ENCODE measurements at regions not wholly inside any gene's neighbourhood (a gene's known extent, or its start where the extent isn't known, plus 50 kb on each side); places are given as distances from the start of the nearest gene placed in this dataset.
A peak's percentile ranks its signal among the peaks of the same experiment; 100 is the strongest.

DNA sequence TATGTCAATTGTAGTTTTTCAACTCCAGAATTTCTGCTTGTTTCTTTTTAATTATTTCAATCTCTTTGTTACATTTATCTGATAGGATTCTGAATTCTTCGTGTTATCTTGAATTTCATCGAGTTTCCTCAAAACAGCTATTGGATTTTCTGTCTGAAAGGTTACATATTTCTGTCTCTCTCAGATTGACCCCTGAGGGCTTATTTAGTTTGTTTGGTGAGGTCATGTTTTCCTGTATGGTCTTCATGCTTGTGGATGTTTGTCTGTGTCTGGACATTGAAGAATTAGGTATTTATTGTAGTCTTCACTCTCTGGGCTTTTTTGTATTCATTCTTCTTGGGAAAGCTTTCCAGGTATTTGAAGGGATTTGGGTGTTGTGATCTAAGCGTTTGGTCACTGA is 85.6 kb downstream of the SNAPC1 start:
- no peak for DNase-seq (ENCODE audit: low read depth)

GRCh38 chr14:61854898-61855297 is 92.7 kb downstream of the SNAPC1 start:
- no peak for DNase-seq (ENCODE audit: low read depth)

DNA sequence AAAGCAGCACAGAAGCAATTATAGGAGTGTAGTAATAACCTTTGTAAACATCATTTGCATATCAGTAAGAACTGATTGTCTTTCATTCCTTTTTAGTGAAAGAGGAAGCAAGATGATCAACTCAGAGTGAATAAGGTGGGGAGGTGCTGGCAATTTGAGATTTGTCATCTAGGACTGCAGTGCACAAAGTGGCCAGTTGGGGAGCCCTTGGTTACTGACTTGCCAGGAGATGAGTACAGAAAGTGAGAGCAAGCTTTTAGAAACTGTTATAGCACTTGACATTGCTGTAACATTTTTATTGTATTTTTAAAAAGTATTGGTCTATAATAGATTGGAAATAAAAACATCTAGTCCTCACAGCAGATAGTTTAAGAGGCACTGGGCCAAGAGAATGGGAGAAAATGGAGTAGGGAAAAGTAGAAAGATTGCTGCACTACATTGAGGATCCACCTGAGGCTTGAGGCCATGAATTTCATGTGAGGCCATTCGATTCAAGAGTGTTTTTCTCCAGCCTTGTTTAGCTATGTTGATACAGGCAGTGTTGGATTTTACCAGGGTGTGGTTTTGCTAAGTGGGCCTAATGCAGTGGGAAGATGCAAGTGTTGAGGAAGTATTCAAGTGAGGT is 98.2 kb downstream of the SNAPC1 start:
- DNase-seq (ENCODE audit: low read depth): peak; percentile 56

DNA sequence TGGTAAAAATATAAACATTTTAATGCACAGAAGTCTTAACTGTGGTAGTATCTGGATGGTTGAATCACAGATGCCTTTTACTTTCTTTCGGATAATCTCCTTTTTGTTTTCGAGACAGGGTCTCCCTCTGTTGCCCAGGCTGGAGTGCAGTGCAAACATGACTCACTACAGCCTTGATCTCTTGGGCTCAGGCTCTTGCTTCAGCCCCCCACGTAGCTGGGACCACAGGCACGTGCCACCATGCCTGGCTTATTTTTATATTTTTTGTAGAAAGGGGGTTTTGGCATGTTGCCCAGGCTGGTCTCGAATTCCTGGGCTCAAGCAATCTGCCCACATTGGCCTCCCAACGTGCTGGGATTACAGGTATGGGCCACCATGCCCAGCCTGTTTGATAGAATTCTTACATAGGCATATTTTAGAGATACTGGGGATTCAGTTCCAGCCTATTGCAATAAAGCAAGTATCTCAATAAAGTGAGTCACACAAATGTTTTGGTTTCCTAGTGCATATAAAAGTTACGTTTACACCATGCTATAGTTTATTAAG is 99.2 kb downstream of the SNAPC1 start:
- no peak for DNase-seq (ENCODE audit: low read depth)

DNA sequence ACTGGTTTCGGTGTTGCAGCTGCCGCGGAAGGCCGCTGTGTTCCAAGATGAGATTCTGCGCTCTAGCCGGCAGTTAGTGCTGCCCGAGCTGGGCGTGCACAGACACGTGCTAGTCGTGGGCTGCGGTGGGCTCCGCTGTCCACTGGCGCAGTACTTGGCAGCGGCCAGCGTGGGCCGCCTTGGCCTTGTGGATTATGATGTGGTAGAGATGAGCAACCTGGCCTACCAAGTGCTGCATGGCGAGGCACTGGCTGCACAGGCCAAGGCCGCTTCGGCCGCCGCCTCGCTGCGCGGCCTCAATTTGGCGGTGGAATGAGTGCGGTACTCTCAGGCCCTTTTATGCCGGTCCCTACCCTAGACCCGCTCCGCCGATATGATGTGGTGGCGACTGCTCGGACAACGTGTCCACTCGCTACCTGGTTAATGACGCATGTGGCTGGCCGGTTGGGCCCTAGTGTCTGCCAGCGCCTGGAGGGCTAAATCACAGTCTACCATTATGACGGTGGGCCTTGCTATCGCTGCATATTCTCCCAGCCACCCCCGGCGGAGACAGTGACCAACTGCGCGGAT is 102.2 kb downstream of the SNAPC1 start:
- DNase-seq (ENCODE audit: low read depth): no peak

DNA sequence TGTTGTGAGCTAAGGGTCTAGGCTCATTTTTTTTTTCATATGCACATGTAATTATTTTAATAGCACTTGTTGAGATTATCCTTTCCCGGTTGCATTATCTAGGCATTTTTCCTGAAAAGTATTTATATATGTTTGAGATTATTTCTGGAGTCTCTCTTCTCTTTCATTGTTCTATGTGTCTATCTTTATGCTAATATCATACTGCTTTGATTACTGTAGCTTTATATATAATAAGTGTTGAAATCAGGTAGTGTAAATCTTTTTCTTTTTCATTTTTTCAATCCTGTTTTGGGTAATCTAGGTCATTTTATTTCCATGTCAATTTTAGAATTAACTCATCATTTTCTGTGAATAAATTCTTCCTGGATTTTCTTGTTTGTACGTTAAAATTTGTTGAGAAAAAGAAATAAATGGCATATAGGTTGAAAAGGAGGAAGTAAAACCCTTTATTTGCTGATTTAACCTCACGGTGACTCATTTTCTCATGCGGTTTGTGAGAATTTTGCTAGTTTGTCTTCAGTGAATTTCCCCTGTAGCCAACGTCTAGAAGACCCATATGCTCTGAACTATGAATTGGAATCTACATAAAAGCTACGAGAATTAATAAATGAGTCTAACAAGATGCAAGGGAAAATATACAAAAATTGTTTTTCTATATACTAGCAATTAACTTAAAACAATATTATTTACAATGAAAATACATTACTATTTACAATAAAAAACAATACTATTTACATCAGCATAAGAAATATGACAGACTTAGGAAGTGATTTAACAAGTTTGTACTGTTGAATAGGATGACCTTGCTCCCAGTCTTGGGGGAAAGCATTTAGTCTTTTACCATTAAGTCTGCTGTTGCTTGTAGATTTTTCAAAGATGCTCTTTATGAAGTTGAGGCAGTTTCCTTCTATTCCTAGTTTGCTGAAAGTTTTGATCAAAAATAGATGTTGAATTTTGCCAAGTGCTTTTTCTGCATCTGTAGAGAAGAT is 105.0 kb downstream of the SNAPC1 start:
- no peak for DNase-seq (ENCODE audit: low read depth)

- no peak for DNase-seq (ENCODE audit: low read depth)
Measured at GRCh38 chr14:61868846-61869245, 106.6 kb downstream of the SNAPC1 start.

- DNase-seq (ENCODE audit: low read depth): no peak
Measured at GRCh38 chr14:61870163-61870562, 107.9 kb downstream of the SNAPC1 start.

GRCh38 chr14:61872452-61872851 is 110.2 kb downstream of the SNAPC1 start:
- no peak for DNase-seq (ENCODE audit: low read depth)

- DNase-seq (ENCODE audit: low read depth): no peak
Measured at GRCh38 chr14:61875483-61875882, 113.3 kb downstream of the SNAPC1 start.

GRCh38 chr14:61876362-61877034 is 114.3 kb downstream of the SNAPC1 start:
- DNase-seq (ENCODE audit: low read depth): no peak

DNA sequence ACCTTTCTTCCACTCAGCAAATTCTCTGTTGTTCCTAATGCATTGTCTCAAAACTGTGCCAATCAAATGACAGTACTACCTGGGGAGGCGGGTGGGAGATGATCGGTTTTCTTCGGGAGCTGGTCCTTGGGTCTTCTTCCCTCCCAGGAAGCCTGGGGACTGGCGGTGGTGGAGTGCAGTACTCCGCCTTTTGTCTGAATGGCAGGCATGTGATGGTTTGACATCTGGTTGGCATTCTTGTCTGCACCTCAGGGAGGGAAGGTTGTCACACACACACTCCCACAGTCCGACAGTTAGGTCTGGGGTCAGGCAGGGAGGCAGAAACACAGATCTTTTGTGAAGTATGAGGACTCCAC is 114.8 kb downstream of the SNAPC1 start:
- no peak for DNase-seq (ENCODE audit: low read depth)

DNA sequence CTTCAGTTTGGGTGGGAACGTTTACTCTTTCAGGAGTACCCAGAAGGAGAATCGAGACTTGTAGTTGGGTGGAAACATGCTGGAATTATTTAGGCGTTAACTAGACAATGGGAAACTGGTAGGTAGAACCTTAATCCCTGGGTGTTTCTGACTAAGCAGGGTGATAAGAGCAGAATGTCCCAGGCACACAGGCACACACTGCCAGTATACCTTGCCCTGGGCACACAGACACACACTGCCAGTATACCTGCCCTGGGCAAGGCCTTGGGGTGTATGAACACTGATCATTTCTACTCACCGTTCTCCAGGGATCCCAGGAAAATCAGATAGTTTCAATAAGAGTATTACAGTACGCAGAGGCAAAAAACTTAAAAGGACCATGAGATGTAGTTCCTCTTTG is 115.5 kb downstream of the SNAPC1 start:
- no peak for DNase-seq (ENCODE audit: low read depth)

DNA sequence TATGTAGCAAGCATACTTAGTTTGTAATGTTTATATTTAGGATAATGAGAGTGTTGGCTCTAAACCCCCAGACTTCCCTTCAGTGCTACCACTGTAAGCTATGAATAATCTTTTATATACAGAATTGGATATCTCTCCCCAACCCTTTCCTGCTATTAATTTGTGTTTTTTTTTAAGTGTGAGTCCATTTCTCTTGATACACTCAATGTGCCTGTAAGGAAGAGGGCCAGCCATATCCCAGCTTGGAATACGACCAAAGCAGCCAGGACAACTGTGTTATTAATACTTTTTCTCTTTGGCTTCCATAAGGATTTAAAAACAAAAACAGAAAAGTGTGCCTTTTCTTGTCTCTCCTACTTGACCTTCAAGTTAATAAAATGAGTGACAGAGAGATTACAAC is 116.7 kb downstream of the SNAPC1 start:
- DNase-seq (ENCODE audit: low read depth): no peak

DNA sequence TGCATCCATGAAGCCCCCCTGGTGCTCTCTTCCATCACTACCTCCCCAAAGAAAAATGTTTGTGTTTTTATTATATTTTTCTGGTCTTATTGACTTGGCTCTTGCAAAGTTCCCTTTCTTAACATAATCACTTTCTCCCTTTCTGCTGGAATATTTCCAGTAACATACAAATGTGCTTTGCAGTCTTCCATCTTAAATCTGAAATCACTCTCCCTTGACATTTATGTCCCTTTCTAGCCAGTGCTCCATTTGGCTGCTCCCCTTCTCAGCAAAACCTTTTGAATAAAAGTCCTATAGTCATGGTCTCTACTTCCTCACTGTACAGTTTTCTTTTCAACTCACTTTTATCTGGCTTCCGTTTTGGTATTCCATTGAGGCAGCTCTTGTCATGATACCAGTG is 118.8 kb downstream of the SNAPC1 start:
- DNase-seq (ENCODE audit: low read depth): no peak

- DNase-seq (ENCODE audit: low read depth): no peak
Measured at GRCh38 chr14:61884711-61885110, 122.5 kb downstream of the SNAPC1 start.

- no peak for DNase-seq (ENCODE audit: low read depth)
Measured at GRCh38 chr14:61885203-61885961, 123.2 kb downstream of the SNAPC1 start.

DNA sequence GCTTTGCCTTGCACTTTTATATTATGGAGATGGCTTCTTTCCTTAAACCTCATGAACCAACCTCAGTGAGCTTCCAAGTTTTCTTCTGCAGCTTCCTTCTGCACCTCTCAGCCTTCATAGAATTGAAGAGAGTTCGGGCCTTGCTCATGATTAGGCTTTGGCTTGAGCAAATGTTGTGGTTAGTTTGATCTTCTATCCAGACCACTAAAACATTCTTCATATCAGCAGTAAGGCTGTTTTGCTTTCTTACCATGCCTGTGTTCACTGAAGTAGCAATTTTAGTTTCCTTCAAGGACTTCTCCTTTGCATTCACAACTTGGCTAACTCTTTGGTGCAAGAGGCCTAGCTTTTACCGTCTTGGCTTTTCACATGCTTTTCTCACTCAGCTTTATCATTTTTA is 125.4 kb downstream of the SNAPC1 start:
- DNase-seq (ENCODE audit: low read depth): no peak

DNA sequence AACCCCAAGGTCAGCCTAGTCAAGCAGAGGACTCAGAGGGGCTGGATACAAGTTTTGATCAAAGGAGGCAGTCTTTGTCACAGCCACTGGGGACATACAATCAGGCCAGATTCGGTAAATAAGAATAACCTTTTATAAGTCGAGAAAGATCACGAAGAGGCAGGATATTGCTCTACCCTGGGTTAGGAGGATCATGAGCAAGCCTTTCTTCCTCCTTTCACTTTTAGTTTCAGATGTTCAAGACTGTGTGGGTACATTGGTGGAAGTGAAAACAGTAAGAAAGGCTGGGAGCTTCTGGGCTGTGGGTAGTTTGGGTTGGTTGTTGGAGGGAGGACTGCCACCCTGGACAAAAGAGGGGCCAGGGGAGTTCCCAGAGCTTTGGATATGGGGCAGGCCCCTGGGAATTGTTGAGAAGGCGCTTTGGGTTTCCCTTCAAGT is 127.7 kb downstream of the SNAPC1 start:
- peak; percentile 14 for DNase-seq (ENCODE audit: low read depth)

GRCh38 chr14:61891170-61891569 is 128.9 kb downstream of the SNAPC1 start:
- no peak for DNase-seq (ENCODE audit: low read depth)

DNA sequence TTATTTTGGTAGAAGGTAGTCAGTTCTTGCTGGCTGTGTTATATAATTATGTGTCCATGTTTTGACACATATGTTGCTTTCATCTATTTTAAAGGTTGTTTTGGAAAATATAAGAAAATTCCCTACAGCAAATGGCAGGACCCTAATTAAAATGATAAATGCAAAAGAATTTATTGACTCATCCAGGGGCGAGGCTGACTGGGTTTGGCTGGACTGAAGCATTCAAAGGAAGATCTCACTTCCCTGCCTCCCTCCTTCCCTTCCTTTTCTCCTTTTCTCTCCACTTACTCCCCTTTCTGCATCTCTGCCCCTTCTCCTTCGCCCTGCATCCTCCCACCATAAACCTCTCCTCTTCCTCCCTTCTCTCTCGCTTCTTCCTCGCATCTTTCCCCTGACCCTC is 129.6 kb downstream of the SNAPC1 start:
- DNase-seq (ENCODE audit: low read depth): no peak
